Mesenchymal stem cell (in vitro differentiated cells and primary cell): ENCODE measurements at regions not wholly inside any gene's neighbourhood (a gene's known extent, or its start where the extent isn't known, plus 50 kb on each side); places are given as distances from the start of the nearest gene placed in this dataset.
"Not testable (repeated sequence)": the region's sequence is repeated elsewhere in the genome, so short reads cannot be mapped to it uniquely, and the experiment has no call there.

Source experiments
- DNase-seq: peaks from one replicate; pipeline ENCODE4 v3.0.0-alpha.2; 2013
- H2AFZ ChIP-seq: one replicate; pipeline ENCODE4 v1.6.1; 2013; ENCODE audit warnings: low read depth, mild to moderate bottlenecking, control low read depth, inconsistent platforms, low read length, moderate library complexity
- H2AK5ac ChIP-seq: 2 replicates; pipeline ENCODE4 v1.6.1; 2013; ENCODE audit warnings: low read length, moderate library complexity, mild to moderate bottlenecking, inconsistent platforms; ENCODE audit not compliant: severe bottlenecking
- H2BK120ac ChIP-seq: one replicate; pipeline ENCODE4 v1.6.1; 2013; ENCODE audit warnings: low read depth, mild to moderate bottlenecking, inconsistent platforms, low read length, moderate library complexity
- H2BK12ac ChIP-seq, 2 experiments: one replicate each; pipeline ENCODE4 v1.6.1; 2013; ENCODE audit warnings: inconsistent platforms in 2 of 2, low read length in 2 of 2, mild to moderate bottlenecking in 2 of 2, moderate library complexity in 2 of 2, control low read depth in 1 of 2
- H2BK15ac ChIP-seq: one replicate; pipeline ENCODE4 v1.6.1; 2013; ENCODE audit warnings: mild to moderate bottlenecking, low read depth, inconsistent platforms; ENCODE audit not compliant: poor library complexity, severe bottlenecking
- H2BK5ac ChIP-seq: 2 replicates; pipeline ENCODE4 v1.6.1; 2013; ENCODE audit warnings: low read depth, mild to moderate bottlenecking, low read length, control low read depth, inconsistent platforms; ENCODE audit not compliant: poor library complexity, severe bottlenecking
- H3K14ac ChIP-seq, 2 experiments: one replicate each; pipeline ENCODE4 v1.6.1; 2013; ENCODE audit warnings: inconsistent platforms in 2 of 2, low read length in 2 of 2, control low read depth in 1 of 2, mild to moderate bottlenecking in 1 of 2, moderate library complexity in 1 of 2
- H3K18ac ChIP-seq, 2 experiments: one replicate each; pipeline ENCODE4 v1.6.1; 2013; ENCODE audit warnings: inconsistent platforms in 2 of 2, low read length in 2 of 2, control low read depth in 1 of 2, low read depth in 1 of 2, mild to moderate bottlenecking in 1 of 2
- H3K23ac ChIP-seq, 2 experiments: one replicate each; pipeline ENCODE4 v1.6.1; 2013; ENCODE audit warnings: inconsistent platforms in 2 of 2, low read length in 2 of 2, mild to moderate bottlenecking in 2 of 2, moderate library complexity in 2 of 2, control low read depth in 1 of 2
- H3K27ac ChIP-seq: 2 replicates; pipeline ENCODE4 v1.5.1; 2013; ENCODE audit warnings: mild to moderate bottlenecking, moderate library complexity, low read length, control low read depth, inconsistent platforms; ENCODE audit not compliant: poor library complexity, severe bottlenecking
- H3K27me3 ChIP-seq, 2 experiments: 2 replicates each; pipeline versions ENCODE4 v1.6.1 to v1.7.0; 2013; ENCODE audit warnings: low read length in 2 of 2, mild to moderate bottlenecking in 2 of 2, moderate library complexity in 2 of 2, control low read depth in 1 of 2, inconsistent platforms in 1 of 2; ENCODE audit not compliant: control insufficient read depth in 1 of 2, insufficient read depth in 1 of 2
- H3K36me3 ChIP-seq, 2 experiments: 2 replicates each; pipeline versions ENCODE4 v1.6.1 to v1.7.0; 2013; ENCODE audit warnings: low read length in 2 of 2, control low read depth in 1 of 2, inconsistent platforms in 1 of 2, low read depth in 1 of 2, mild to moderate bottlenecking in 1 of 2; ENCODE audit not compliant: insufficient read depth in 2 of 2, control insufficient read depth in 1 of 2
- H3K4ac ChIP-seq, 2 experiments: one replicate each; pipeline ENCODE4 v1.6.1; 2013; ENCODE audit warnings: inconsistent platforms in 2 of 2, low read length in 2 of 2, mild to moderate bottlenecking in 2 of 2, moderate library complexity in 2 of 2, control low read depth in 1 of 2, low read depth in 1 of 2
- H3K4me1 ChIP-seq: 2 replicates; pipeline ENCODE4 v1.6.1; 2013; ENCODE audit warnings: low read depth, low read length, control low read depth; ENCODE audit not compliant: control insufficient read depth, insufficient read depth
- H3K4me2 ChIP-seq: 2 replicates; pipeline ENCODE4 v1.6.1; 2013; ENCODE audit warnings: low read length, mild to moderate bottlenecking, inconsistent platforms; ENCODE audit not compliant: poor library complexity, severe bottlenecking
- H3K4me3 ChIP-seq, 2 experiments: 2 replicates each; pipeline versions ENCODE4 v1.5.1 to v1.7.0; 2013; ENCODE audit warnings: low read length in 2 of 2, mild to moderate bottlenecking in 2 of 2, control low read depth in 1 of 2, low read depth in 1 of 2; ENCODE audit not compliant: insufficient read depth in 1 of 2
- H3K79me1 ChIP-seq: replicated peaks from 2 replicates; pipeline ENCODE4 v1.6.1; 2013; ENCODE audit warnings: mild to moderate bottlenecking, control low read depth, low read length, inconsistent platforms; ENCODE audit not compliant: poor library complexity, severe bottlenecking
- H3K9ac ChIP-seq: 2 replicates; pipeline ENCODE4 v1.7.0; 2013; ENCODE audit warnings: mild to moderate bottlenecking, low read length, moderate library complexity
- H3K9me3 ChIP-seq: 2 replicates; pipeline ENCODE4 v1.7.0; 2013; ENCODE audit warnings: mild to moderate bottlenecking, low read length; ENCODE audit not compliant: control insufficient read depth
- H4K8ac ChIP-seq: one replicate; pipeline ENCODE4 v1.6.1; 2013; ENCODE audit warnings: inconsistent platforms, mild to moderate bottlenecking, low read length, moderate library complexity
- H4K91ac ChIP-seq: one replicate; pipeline ENCODE4 v1.6.1; 2013; ENCODE audit warnings: mild to moderate bottlenecking, low read length, inconsistent platforms
- WGBS: methylation state at CpG from one replicate; pipeline ENCODE4 v1.1.7; 2013; ENCODE audit warnings: mixed read lengths; 5-methylcytosine and 5-hydroxymethylcytosine counted together

- 97% methylated on average over 5 of the region's 7 CpGs for WGBS
- not testable (repeated sequence) for H3K36me3 ChIP-seq, H3K14ac ChIP-seq, H2BK15ac ChIP-seq, H2BK5ac ChIP-seq, H3K9ac ChIP-seq, H4K91ac ChIP-seq, H3K4me3 ChIP-seq, H2BK12ac ChIP-seq, H3K4me1 ChIP-seq, H3K18ac ChIP-seq, H2BK120ac ChIP-seq, H2AK5ac ChIP-seq, H3K79me1 ChIP-seq, H3K9me3 ChIP-seq, H3K27me3 ChIP-seq, H2AFZ ChIP-seq, H3K27ac ChIP-seq, H3K4ac ChIP-seq, H4K8ac ChIP-seq, DNase-seq, H3K4me2 ChIP-seq, H3K23ac ChIP-seq
Observed at GRCh38 chr7:50844861-50845260, 62.2 kb upstream of the GRB10 start.

GRCh38 chr7:50842041-50842440, 59.3 kb upstream of the GRB10 start:
- H3K9ac ChIP-seq, result no peak overlapping the region
- no peak overlapping the region for H4K91ac ChIP-seq

GRCh38 chr7:50838675-50839377, 56.1 kb upstream of the GRB10 start:
- Histone ChIP-seq H2AK5ac (peak overlapping the region; percentile 49), H2AFZ (no peak overlapping the region), H2BK15ac (no peak overlapping the region), H3K79me1 (no peaks in the 10 kb centered on the region), H3K4ac (no peak overlapping the region), H3K27ac (no peak overlapping the region), H4K8ac (no peak overlapping the region), H3K36me3 (no peaks in the 10 kb centered on the region), H3K18ac (no peak overlapping the region), H2BK5ac (no peak overlapping the region), H3K4me3 (no peak overlapping the region), H3K14ac (no peak overlapping the region), H3K4me2 (no peak overlapping the region), H4K91ac (no peak overlapping the region), H2BK12ac (no peak overlapping the region), H3K4me1 (peaks cover 5% of the 10 kb centered on the region), H3K27me3 (no peaks in the 10 kb centered on the region), H2BK120ac (no peak overlapping the region), H3K9ac (peak overlapping the region; percentile 23), H3K23ac (no peak overlapping the region), H3K9me3 (no peaks in the 10 kb centered on the region)
- DNase-seq, result no peak
- WGBS, result 84% methylated on average over 10 of the region's 10 CpGs

More at GRCh38 chr7:50842041-50842440, 59.3 kb upstream of the GRB10 start:
- H2BK12ac ChIP-seq, result no peak overlapping the region
- DNase-seq, result no peak
- H3K27ac ChIP-seq, result no peak overlapping the region
- no peak overlapping the region for H3K4me2 ChIP-seq
- no peak overlapping the region for H3K4ac ChIP-seq
- no peak overlapping the region for H3K4me3 ChIP-seq
- H2AFZ ChIP-seq, result no peak overlapping the region
- H3K4me1 ChIP-seq, result peaks cover 5% of the 10 kb centered on the region
- no peak overlapping the region for H2BK5ac ChIP-seq
- no peaks in the 10 kb centered on the region for H3K36me3 ChIP-seq
- no peaks in the 10 kb centered on the region for H3K79me1 ChIP-seq
- no peak overlapping the region for H3K14ac ChIP-seq
- no peak overlapping the region for H2BK120ac ChIP-seq
- WGBS, result 89% methylated on average over 6 of the region's 6 CpGs
- no peak overlapping the region for H2AK5ac ChIP-seq
- no peak overlapping the region for H2BK15ac ChIP-seq
- H3K18ac ChIP-seq, result no peak overlapping the region
- no peaks in the 10 kb centered on the region for H3K9me3 ChIP-seq
- no peaks in the 10 kb centered on the region for H3K27me3 ChIP-seq
- no peak overlapping the region for H3K23ac ChIP-seq
- H4K8ac ChIP-seq, result no peak overlapping the region

- WGBS, result 85% methylated on average over 11 of the region's 11 CpGs
- H3K4me3 ChIP-seq, result no peak overlapping the region
- no peak for DNase-seq
- H3K18ac ChIP-seq, result no peak overlapping the region
- no peak overlapping the region for H4K8ac ChIP-seq
- no peaks in the 10 kb centered on the region for H3K79me1 ChIP-seq
- H3K4me1 ChIP-seq, result peaks cover 10% of the 10 kb centered on the region
- no peak overlapping the region for H2AFZ ChIP-seq
- no peaks in the 10 kb centered on the region for H3K27me3 ChIP-seq
- no peak overlapping the region for H2AK5ac ChIP-seq
- no peak overlapping the region for H2BK5ac ChIP-seq
- H3K14ac ChIP-seq, result no peak overlapping the region
- no peak overlapping the region for H2BK120ac ChIP-seq
- no peak overlapping the region for H3K9ac ChIP-seq
- no peak overlapping the region for H3K4ac ChIP-seq
- H2BK12ac ChIP-seq, result no peak overlapping the region
- H3K9me3 ChIP-seq, result no peaks in the 10 kb centered on the region
- no peaks in the 10 kb centered on the region for H3K36me3 ChIP-seq
- no peak overlapping the region for H2BK15ac ChIP-seq
- H3K27ac ChIP-seq, result no peak overlapping the region
- no peak overlapping the region for H3K23ac ChIP-seq
- H3K4me2 ChIP-seq, result no peak overlapping the region
- no peak overlapping the region for H4K91ac ChIP-seq
Observed at GRCh38 chr7:50837965-50838364, 55.3 kb upstream of the GRB10 start.
